CD4-positive, alpha-beta T cell treated with Interleukin-4 for 1 hour (primary cell): ENCODE measurements at regions not wholly inside any gene's neighbourhood (a gene's known extent, or its start where the extent isn't known, plus 50 kb on each side); places are given as distances from the start of the nearest gene placed in this dataset.

Experiments used
- DNase-seq, 2 donors: peaks; one replicate each; pipeline ENCODE4 v3.0.0-alpha.2; 2020 to 2022

DNA sequence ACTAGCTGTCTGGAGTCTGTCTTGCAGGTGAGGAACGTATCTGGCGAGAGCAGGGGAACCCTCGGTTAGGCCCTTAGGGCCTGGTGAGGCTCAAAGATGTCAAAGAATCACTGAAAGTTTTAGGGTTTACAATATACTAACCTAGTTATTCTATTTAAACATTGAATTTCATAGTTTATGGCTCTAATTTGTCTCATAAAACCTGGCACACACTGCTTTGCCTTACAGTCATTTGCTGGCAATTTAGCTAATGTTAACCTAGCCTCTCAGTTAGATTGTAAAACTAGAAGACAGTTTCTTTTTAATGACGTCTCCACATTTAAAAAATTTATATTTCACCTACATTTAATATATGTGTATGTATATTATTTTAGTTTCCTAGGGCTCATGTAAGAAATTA lies 89.6 kb upstream of the DOCK10 start:
- no peak for DNase-seq

- no peak for DNase-seq
Observed at GRCh38 chr2:225130093-225130492, 87.8 kb upstream of the DOCK10 start.

- DNase-seq = no peak
Observed at GRCh38 chr2:225124311-225125017, 82.2 kb upstream of the DOCK10 start.

GRCh38 chr2:225122583-225123486 lies 80.6 kb upstream of the DOCK10 start:
- DNase-seq = peak in 1 of 2 donors; percentile 38

DNA sequence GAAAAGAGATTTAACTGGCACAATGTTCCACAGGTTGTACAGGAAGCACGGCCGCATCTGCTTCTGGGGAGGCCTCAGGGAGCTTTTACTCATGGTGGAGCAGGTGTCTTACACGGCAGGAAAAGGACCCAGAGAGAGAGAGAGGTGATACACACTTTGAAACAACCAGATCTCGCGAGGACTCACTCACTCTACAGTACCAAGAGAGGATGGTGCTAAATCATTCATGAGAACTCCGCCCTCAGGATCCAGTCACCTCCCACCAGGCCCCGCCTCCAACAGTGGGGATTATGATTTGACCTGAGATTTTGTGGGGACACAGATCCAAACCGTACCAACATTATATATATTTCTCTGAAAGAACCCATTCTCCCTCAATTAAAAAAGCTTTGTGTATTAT lies 79.7 kb upstream of the DOCK10 start:
- no peak for DNase-seq

- DNase-seq = no peak
Observed at GRCh38 chr2:225120186-225120585, 77.9 kb upstream of the DOCK10 start.

DNA sequence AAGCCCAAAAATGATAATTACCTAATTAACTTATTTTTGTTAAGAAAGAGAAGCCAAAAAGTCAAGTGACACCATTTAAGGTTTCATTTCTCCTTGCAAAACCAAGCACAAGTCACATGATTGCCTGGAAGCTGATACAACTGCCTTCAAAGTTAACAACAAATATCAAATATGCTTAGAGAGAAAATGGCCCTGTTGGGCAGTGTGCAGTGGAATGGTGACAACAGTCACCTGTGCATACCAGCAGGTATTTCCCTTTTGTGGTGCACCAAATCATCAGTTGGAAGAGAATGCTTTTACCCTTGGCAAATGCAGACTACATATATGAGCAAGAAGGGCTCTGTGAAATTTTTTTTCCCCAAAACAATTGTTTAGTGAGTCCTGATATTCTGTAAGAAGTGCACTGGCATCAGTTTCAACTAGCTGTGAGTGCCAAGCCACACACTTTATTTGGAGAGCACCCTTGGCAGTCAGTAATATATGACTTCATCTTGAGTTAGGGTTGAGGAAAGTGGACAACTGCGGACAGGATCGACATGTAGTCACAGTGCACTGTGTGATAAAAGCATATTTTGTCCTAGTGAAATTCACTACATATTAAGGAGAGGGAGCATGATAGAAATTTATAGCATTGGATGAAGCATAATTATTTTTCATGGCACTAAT lies 74.9 kb upstream of the DOCK10 start:
- no peak for DNase-seq

- no peak for DNase-seq
Observed at GRCh38 chr2:225114786-225115323, 72.6 kb upstream of the DOCK10 start.

- DNase-seq = no peak
Observed at GRCh38 chr2:225113371-225114015, 71.2 kb upstream of the DOCK10 start.

- peak; percentile 1 to 27 for DNase-seq
Observed at GRCh38 chr2:225112362-225113126, 70.3 kb upstream of the DOCK10 start.

DNA sequence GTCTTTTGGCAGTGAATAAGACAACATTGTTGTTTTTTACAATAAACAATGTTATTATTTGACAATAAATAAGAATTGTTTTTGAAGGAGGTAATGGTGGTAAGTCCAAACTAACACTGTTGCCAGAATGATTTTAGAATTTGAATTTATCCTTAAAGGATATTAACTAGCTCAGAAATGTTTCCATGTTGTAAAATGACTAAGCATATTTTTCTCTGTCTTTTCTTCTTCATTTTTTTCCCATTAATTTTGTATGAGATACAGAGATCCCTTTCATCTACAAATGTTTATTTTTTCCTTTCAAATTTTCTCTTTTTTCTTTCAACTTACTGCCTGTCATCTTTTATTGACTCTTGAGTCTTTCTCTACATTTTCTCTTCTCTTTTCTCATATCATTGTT lies 66.5 kb upstream of the DOCK10 start:
- DNase-seq = no peak

GRCh38 chr2:225104971-225105370 lies 62.7 kb upstream of the DOCK10 start:
- no peak for DNase-seq

DNA sequence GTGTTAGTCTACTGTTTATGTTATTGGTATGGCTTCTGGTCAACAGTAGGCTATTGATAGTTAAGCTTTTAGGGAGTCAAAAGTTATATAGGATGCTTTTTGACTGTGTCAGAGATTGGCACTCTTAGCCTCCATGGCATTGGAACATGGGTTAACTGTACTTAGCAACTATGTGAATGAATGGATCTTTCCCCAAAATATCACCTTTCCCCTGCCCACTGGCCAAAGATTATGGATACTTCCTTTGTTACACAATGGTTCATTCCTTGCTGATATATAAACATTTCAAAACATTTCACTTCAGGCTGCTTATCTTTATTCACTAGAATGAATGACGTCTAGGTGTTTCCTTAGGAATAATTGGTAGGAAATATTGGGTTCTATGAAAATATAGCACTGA lies 62.1 kb upstream of the DOCK10 start:
- no peak for DNase-seq

GRCh38 chr2:225103737-225104141 lies 61.5 kb upstream of the DOCK10 start:
- DNase-seq = no peak

GRCh38 chr2:225100856-225101294 lies 58.6 kb upstream of the DOCK10 start:
- DNase-seq = no peak

DNA sequence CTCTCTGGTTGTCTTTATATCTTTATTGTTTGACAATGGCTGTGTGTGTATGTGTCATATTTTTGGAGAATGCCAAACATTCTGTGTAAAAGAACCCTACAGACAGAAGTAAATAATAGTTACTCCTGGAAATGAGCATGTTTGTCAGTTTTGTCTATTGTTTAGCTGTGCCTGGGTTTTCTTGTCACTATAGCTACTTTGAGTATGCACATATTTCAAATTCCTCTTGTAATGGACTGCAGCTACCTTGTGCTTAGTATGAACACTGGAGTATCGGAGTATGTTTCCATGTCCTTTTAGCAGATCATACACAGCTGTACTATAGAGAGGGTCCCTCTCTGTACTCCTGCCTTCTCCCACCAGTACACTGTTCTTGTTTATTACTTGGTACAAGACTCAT lies 58.0 kb upstream of the DOCK10 start:
- DNase-seq = no peak

GRCh38 chr2:225097035-225097434 lies 54.8 kb upstream of the DOCK10 start:
- no peak for DNase-seq
